Central memory CD8-positive, alpha-beta T cell (primary cell): ENCODE measurements at regions not wholly inside any gene's neighbourhood (a gene's known extent, or its start where the extent isn't known, plus 50 kb on each side); places are given as distances from the start of the nearest gene placed in this dataset.
"Not testable (repeated sequence)": the region's sequence is repeated elsewhere in the genome, so short reads cannot be mapped to it uniquely, and the experiment has no call there.

Source experiments
- ATAC-seq: fragments of 150-1000 bp; cut with Tn5 transposase; replicated peaks from 2 replicates; pipeline ENCODE4 v1.10.0; 2022; ENCODE audit warnings: mild to moderate bottlenecking, moderate FRiP score, moderate number of reproducible peaks; ENCODE audit not compliant: poor library complexity, severe bottlenecking; ENCODE audit errors: extremely low read depth
- DNase-seq, 2 donors: peaks; one replicate each; pipeline ENCODE4 v3.0.0; 2021; ENCODE audit warnings: low spot score in 2 of 2
- H3K27ac Mint-ChIP-seq: one replicate; pipeline ENCODE4 v1.8.0; 2022; ENCODE audit warnings: low read depth, mild to moderate bottlenecking, moderate library complexity, mixed read lengths
- H3K27me3 Mint-ChIP-seq: one replicate; pipeline ENCODE4 v1.8.0; 2022; ENCODE audit warnings: mixed read lengths
- H3K36me3 Mint-ChIP-seq: one replicate; pipeline ENCODE4 v1.8.0; 2022; ENCODE audit warnings: mild to moderate bottlenecking, moderate library complexity, mixed read lengths; ENCODE audit not compliant: insufficient read depth
- H3K4me1 Mint-ChIP-seq: one replicate; pipeline ENCODE4 v1.8.0; 2022; ENCODE audit warnings: mixed read lengths
- H3K4me3 Mint-ChIP-seq: one replicate; pipeline ENCODE4 v1.8.0; 2022; ENCODE audit warnings: mild to moderate bottlenecking, moderate library complexity, mixed read lengths
- H3K9me3 Mint-ChIP-seq: one replicate; pipeline ENCODE4 v1.8.0; 2022; ENCODE audit warnings: mixed read lengths

GRCh38 chr2:87611416-87611815, 136.5 kb upstream of the PLGLB2 start:
- H3K4me3 Mint-ChIP-seq, DNase-seq, H3K27me3 Mint-ChIP-seq, H3K4me1 Mint-ChIP-seq, H3K36me3 Mint-ChIP-seq, H3K27ac Mint-ChIP-seq, ATAC-seq, H3K9me3 Mint-ChIP-seq: not testable (repeated sequence)

GRCh38 chr2:87611956-87612355, 135.9 kb upstream of the PLGLB2 start:
- not testable (repeated sequence) for H3K27ac Mint-ChIP-seq, H3K4me3 Mint-ChIP-seq, DNase-seq, H3K4me1 Mint-ChIP-seq, ATAC-seq, H3K27me3 Mint-ChIP-seq, H3K36me3 Mint-ChIP-seq, H3K9me3 Mint-ChIP-seq

GRCh38 chr2:87614829-87615434, 133.0 kb upstream of the PLGLB2 start:
- H3K9me3 Mint-ChIP-seq, H3K36me3 Mint-ChIP-seq, ATAC-seq, H3K4me1 Mint-ChIP-seq, DNase-seq, H3K27ac Mint-ChIP-seq, H3K27me3 Mint-ChIP-seq, H3K4me3 Mint-ChIP-seq: not testable (repeated sequence)

GRCh38 chr2:87619121-87619520, 128.8 kb upstream of the PLGLB2 start:
- not testable (repeated sequence) for H3K27me3 Mint-ChIP-seq, H3K4me1 Mint-ChIP-seq, ATAC-seq, H3K36me3 Mint-ChIP-seq, H3K4me3 Mint-ChIP-seq, H3K27ac Mint-ChIP-seq, DNase-seq, H3K9me3 Mint-ChIP-seq

GRCh38 chr2:87621139-87621538, 126.7 kb upstream of the PLGLB2 start:
- H3K4me3 Mint-ChIP-seq, H3K36me3 Mint-ChIP-seq, ATAC-seq, H3K27ac Mint-ChIP-seq, H3K27me3 Mint-ChIP-seq, H3K4me1 Mint-ChIP-seq, H3K9me3 Mint-ChIP-seq, DNase-seq: not testable (repeated sequence)

GRCh38 chr2:87622720-87623119, 125.2 kb upstream of the PLGLB2 start:
- H3K36me3 Mint-ChIP-seq, H3K4me3 Mint-ChIP-seq, H3K27me3 Mint-ChIP-seq, ATAC-seq, H3K4me1 Mint-ChIP-seq, DNase-seq, H3K9me3 Mint-ChIP-seq, H3K27ac Mint-ChIP-seq: not testable (repeated sequence)

GRCh38 chr2:87629491-87630458, 118.1 kb upstream of the PLGLB2 start:
- H3K27me3 Mint-ChIP-seq, H3K27ac Mint-ChIP-seq, H3K4me1 Mint-ChIP-seq, H3K36me3 Mint-ChIP-seq, H3K9me3 Mint-ChIP-seq, H3K4me3 Mint-ChIP-seq, ATAC-seq, DNase-seq: not testable (repeated sequence)

- not testable (repeated sequence) for H3K4me3 Mint-ChIP-seq, ATAC-seq, H3K27me3 Mint-ChIP-seq, H3K4me1 Mint-ChIP-seq, H3K36me3 Mint-ChIP-seq, H3K9me3 Mint-ChIP-seq, H3K27ac Mint-ChIP-seq, DNase-seq
Measured at GRCh38 chr2:87630892-87631291, 117.0 kb upstream of the PLGLB2 start.

DNA sequence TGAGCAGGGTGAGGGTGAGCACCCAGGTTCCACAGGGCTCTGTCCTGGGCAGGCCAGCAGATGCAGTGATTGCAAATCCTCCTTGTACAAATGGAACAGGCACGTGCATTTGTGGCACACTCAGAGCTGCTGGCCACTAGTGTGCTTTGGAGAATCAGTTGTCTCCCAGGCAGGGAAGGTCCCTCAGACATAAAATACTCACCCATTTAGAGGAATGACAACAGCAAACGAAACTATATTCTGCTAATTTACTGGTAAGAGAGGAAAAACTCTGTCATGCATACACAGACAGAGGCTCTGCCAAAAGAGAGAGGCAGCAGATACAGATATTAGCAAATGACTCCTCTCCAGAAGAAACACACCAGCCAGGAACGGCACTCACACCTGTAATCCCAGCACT, 116.5 kb upstream of the PLGLB2 start:
- H3K36me3 Mint-ChIP-seq, H3K27ac Mint-ChIP-seq, H3K4me3 Mint-ChIP-seq, DNase-seq, H3K4me1 Mint-ChIP-seq, H3K9me3 Mint-ChIP-seq, ATAC-seq, H3K27me3 Mint-ChIP-seq: not testable (repeated sequence)

DNA sequence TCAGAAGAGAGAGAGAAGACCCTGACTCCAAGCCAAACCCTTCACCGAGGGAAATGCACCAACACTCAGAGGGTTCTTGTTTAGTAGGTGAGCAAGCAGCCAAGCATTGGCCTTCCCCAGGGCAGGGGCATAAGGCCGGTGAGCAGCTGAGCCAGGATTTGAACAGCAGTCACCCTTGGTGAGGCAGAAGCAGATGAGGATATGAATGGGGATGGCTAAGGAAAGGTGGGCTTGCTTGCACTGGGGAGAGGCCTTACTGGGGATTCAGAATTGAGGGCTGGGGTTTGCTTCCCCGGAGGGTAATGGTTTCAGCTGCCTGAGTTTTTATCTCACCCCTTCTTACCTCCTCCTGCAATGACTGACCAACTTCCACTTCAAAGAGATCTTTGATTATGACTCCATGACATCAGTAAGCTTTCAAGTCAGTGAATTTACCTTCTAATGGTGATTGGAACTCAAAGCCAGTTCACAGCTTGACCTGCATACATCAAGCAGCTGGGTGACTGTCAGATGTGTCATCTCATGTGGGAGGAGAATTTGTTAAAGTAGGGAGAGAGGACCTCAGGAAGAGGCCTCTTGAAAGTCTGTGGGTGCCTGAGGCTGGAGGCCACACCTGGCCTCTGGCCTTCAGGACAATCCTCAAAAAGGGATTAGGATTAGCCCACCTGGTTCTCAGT, 114.5 kb upstream of the PLGLB2 start:
- not testable (repeated sequence) for DNase-seq, ATAC-seq, H3K27ac Mint-ChIP-seq, H3K27me3 Mint-ChIP-seq, H3K4me3 Mint-ChIP-seq, H3K9me3 Mint-ChIP-seq, H3K36me3 Mint-ChIP-seq, H3K4me1 Mint-ChIP-seq

DNA sequence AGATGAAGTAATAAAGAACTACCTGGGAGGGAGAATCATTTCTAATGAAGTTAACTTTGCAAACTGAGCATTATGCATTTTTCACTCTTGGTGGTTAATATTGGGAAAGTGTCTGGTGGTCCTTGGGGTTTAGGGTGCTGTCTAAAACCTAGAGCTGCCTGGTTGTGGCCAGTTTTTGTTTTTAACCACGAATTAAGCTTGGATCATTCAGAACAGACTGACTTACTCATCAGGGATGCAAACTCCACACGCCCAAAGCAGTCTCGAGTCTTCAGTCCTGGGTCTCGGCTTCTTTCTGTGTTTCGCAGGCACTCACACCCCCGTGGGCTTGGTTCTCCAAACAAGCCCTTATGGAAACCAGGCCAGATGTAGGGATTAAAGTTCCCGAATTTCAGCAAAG, 113.8 kb upstream of the PLGLB2 start:
- not testable (repeated sequence) for H3K27me3 Mint-ChIP-seq, ATAC-seq, DNase-seq, H3K4me3 Mint-ChIP-seq, H3K9me3 Mint-ChIP-seq, H3K27ac Mint-ChIP-seq, H3K4me1 Mint-ChIP-seq, H3K36me3 Mint-ChIP-seq

DNA sequence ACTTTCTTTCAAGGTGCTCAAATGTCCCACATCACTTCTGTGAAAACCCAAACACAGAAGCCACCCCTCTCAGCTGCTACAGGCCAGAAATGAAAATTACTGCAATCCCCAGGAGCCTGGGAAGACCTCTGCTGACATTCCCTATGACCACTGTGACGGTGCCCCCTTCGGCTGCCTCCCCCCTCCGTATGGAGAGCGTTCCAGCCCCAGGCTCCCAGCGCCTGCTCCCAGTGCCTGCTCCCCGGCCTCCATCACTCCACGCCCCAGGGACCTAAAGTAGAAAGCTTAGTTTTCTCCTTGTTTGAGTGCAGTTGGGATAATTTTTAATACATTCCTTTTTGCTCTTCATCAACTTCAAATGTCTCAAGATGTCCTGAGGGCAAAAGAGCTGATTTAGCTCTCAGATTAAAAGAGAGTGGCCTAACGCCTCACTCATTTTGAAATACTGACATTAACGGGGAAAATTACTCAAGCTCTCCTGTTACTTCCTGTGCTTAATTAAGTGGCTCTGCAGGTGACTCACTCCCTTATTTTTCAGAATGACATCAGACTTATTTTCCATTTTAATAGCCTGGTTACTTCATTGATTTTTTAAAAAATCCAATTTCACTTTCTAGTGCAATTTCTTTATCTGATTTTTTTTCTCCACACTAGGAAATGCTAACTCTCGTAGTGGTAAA, 112.8 kb upstream of the PLGLB2 start:
- not testable (repeated sequence) for H3K4me3 Mint-ChIP-seq, DNase-seq, H3K27ac Mint-ChIP-seq, H3K36me3 Mint-ChIP-seq, H3K4me1 Mint-ChIP-seq, H3K27me3 Mint-ChIP-seq, H3K9me3 Mint-ChIP-seq
- peak; percentile 54 for ATAC-seq
